ENCODE measurements at regions not wholly inside any gene's neighbourhood (a gene's known extent, or its start where the extent isn't known, plus 50 kb on each side); places are given as distances from the start of the nearest gene placed in this dataset.

- H3K4me3 ChIP-seq (ENCODE audit: control insufficient read depth, low read depth, low read length) = no peak overlapping the region
- no peak for TF ChIP-seq CTCF (IDR thresholded peaks at IDR 0.05; ENCODE audit: control insufficient read depth, insufficient read depth, low read depth, low read length, missing control alignments)
- DNase-seq (ENCODE audit: low read depth) = no peak
Measured at GRCh38 chr13:50514249-50514648, 329.2 kb downstream of the DLEU7 start.

GRCh38 chr13:50518131-50518530 is 325.4 kb downstream of the DLEU7 start:
- no peak overlapping the region for H3K4me3 ChIP-seq (ENCODE audit: control insufficient read depth, low read depth, low read length)
- no peak for TF ChIP-seq CTCF (IDR thresholded peaks at IDR 0.05; ENCODE audit: control insufficient read depth, insufficient read depth, low read depth, low read length, missing control alignments)
- no peak for DNase-seq (ENCODE audit: low read depth)

GRCh38 chr13:50518781-50519201 is 324.7 kb downstream of the DLEU7 start:
- no peak for DNase-seq (ENCODE audit: low read depth)
- no peak overlapping the region for H3K4me3 ChIP-seq (ENCODE audit: control insufficient read depth, low read depth, low read length)
- no peak for TF ChIP-seq CTCF (IDR thresholded peaks at IDR 0.05; ENCODE audit: control insufficient read depth, insufficient read depth, low read depth, low read length, missing control alignments)

- H3K4me3 ChIP-seq (ENCODE audit: control insufficient read depth, low read depth, low read length) = no peak overlapping the region
- DNase-seq (ENCODE audit: low read depth) = no peak
- TF ChIP-seq CTCF (IDR thresholded peaks at IDR 0.05; ENCODE audit: control insufficient read depth, insufficient read depth, low read depth, low read length, missing control alignments) = no peak
Measured at GRCh38 chr13:50519866-50520265, 323.6 kb downstream of the DLEU7 start.

- TF ChIP-seq CTCF (IDR thresholded peaks at IDR 0.05; ENCODE audit: control insufficient read depth, insufficient read depth, low read depth, low read length, missing control alignments) = no peak
- no peak overlapping the region for H3K4me3 ChIP-seq (ENCODE audit: control insufficient read depth, low read depth, low read length)
- DNase-seq (ENCODE audit: low read depth) = no peak
Measured at GRCh38 chr13:50521006-50521830, 322.3 kb downstream of the DLEU7 start.

- no peak for TF ChIP-seq CTCF (IDR thresholded peaks at IDR 0.05; ENCODE audit: control insufficient read depth, insufficient read depth, low read depth, low read length, missing control alignments)
- H3K4me3 ChIP-seq (ENCODE audit: control insufficient read depth, low read depth, low read length) = no peak overlapping the region
Measured at GRCh38 chr13:50521831-50522149, 321.7 kb downstream of the DLEU7 start.

More at GRCh38 chr13:50521831-50522149, 321.7 kb downstream of the DLEU7 start:
- DNase-seq (ENCODE audit: low read depth) = no peak

Data from AG09309 (cell line).